ENCODE measurements at regions not wholly inside any gene's neighbourhood (a gene's known extent, or its start where the extent isn't known, plus 50 kb on each side); places are given as distances from the start of the nearest gene placed in this dataset.

DNA sequence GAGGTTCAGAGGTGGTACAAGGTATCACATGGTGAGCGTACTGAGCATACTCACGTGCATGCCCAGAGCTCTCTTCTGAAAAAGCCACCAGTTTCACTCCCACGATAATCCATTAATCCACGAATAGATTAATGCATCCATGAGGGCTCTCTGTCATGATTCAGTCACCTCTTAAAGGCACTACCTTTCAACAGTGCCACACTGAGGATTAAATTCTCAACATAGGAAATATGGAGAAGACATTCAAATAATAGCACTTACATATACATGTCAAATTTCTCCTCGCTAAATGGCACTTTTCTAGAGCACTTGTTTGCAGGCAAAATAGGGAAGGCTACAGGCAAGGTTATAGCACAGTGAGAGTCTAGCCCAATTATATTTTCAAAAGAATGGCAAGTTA, 825.9 kb downstream of the TRIB2 start:
- TF ChIP-seq, protein P1, sequence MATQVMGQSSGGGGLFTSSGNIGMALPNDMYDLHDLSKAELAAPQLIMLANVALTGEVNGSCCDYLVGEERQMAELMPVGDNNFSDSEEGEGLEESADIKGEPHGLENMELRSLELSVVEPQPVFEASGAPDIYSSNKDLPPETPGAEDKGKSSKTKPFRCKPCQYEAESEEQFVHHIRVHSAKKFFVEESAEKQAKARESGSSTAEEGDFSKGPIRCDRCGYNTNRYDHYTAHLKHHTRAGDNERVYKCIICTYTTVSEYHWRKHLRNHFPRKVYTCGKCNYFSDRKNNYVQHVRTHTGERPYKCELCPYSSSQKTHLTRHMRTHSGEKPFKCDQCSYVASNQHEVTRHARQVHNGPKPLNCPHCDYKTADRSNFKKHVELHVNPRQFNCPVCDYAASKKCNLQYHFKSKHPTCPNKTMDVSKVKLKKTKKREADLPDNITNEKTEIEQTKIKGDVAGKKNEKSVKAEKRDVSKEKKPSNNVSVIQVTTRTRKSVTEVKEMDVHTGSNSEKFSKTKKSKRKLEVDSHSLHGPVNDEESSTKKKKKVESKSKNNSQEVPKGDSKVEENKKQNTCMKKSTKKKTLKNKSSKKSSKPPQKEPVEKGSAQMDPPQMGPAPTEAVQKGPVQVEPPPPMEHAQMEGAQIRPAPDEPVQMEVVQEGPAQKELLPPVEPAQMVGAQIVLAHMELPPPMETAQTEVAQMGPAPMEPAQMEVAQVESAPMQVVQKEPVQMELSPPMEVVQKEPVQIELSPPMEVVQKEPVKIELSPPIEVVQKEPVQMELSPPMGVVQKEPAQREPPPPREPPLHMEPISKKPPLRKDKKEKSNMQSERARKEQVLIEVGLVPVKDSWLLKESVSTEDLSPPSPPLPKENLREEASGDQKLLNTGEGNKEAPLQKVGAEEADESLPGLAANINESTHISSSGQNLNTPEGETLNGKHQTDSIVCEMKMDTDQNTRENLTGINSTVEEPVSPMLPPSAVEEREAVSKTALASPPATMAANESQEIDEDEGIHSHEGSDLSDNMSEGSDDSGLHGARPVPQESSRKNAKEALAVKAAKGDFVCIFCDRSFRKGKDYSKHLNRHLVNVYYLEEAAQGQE (IDR thresholded peaks at IDR 0.05; ENCODE audit: unreplicated experiment) = no peak
- TF ChIP-seq CTCF (conservative IDR thresholded peaks at IDR 0.05; ENCODE audit: low read depth in 2 of 2) (no peak), EZH2 (IDR thresholded peaks at IDR 0.05; ENCODE audit: low read depth, unreplicated experiment) (no peak), NANOG (IDR thresholded peaks at IDR 0.05; ENCODE audit: borderline replicate concordance) (no peak), ETS1 (IDR thresholded peaks at IDR 0.05) (no peak), POLR2AphosphoS5 (IDR thresholded peaks at IDR 0.05; ENCODE audit: low read depth) (no peak), JUNB (IDR thresholded peaks at IDR 0.05; ENCODE audit: unreplicated experiment) (no peak), EZH2phosphoT487 (IDR thresholded peaks at IDR 0.05; ENCODE audit: unreplicated experiment) (no peak), ZNF114 (CRISPR knock-in tag; IDR thresholded peaks at IDR 0.05) (no peak), CREB1 (CRISPR knock-in tag; IDR thresholded peaks at IDR 0.05; ENCODE audit: low read depth) (no peak), ZNF331 (CRISPR knock-in tag; IDR thresholded peaks at IDR 0.05; ENCODE audit: low read depth) (no peak), STAT1 (IDR thresholded peaks at IDR 0.05; ENCODE audit: unreplicated experiment) (no peak), ZNF462 (CRISPR knock-in tag; IDR thresholded peaks at IDR 0.05) (no peak)
